ENCODE measurements at regions not wholly inside any gene's neighbourhood (a gene's known extent, or its start where the extent isn't known, plus 50 kb on each side); places are given as distances from the start of the nearest gene placed in this dataset.

GRCh38 chr5:15034379-15034778 lies 162.8 kb upstream of the ANKH start:
- DNase-seq (ENCODE audit: low read depth, low spot score) = no peak
- Histone ChIP-seq H3K27ac (ENCODE audit: insufficient read depth, low read depth, low read length) (no peak overlapping the region), H3K9ac (replicated peaks; ENCODE audit: extremely low read depth, insufficient read depth, low read length) (no peak overlapping the region), H4K20me1 (replicated peaks; ENCODE audit: control insufficient read depth, extremely low read depth, insufficient read depth, low read length) (no peaks in the 10 kb centered on the region), H2AFZ (ENCODE audit: low read depth, low read length) (no peak overlapping the region), H3K4me2 (ENCODE audit: insufficient read depth, low read length) (no peak overlapping the region), H3K36me3 (ENCODE audit: control insufficient read depth in 2 of 2, extremely low read depth in 1 of 2, insufficient read depth in 2 of 2, low read length in 2 of 2) (no peaks in the 10 kb centered on the region), H3K4me1 (ENCODE audit: control insufficient read depth, extremely low read depth, insufficient read depth, low read length) (no peaks in the 10 kb centered on the region), H3K9me1 (replicated peaks; ENCODE audit: control insufficient read depth, extremely low read depth, insufficient read depth, low read length) (no peaks in the 10 kb centered on the region), H3K9me3 (replicated peaks; ENCODE audit: control insufficient read depth, insufficient read depth, low read length) (no peaks in the 10 kb centered on the region), H3K4me3 (replicated peaks in 1 of 3; ENCODE audit: insufficient read depth in 1 of 3, low read depth in 1 of 3, low read length in 3 of 3) (no peak overlapping the region), H3K27me3 (ENCODE audit: control insufficient read depth in 2 of 2, insufficient read depth in 2 of 2, low read length in 2 of 2) (peaks cover 2% of the 10 kb centered on the region in 2 experiments), H3K79me2 (ENCODE audit: control insufficient read depth, insufficient read depth, low read length) (no peaks in the 10 kb centered on the region)
- intact Hi-C loops (cut with micrococcal nuclease) (no loop called here), dilution Hi-C loops (cut with MboI; ENCODE audit: extremely low pct_ligation_motif_present, low sequenced_read_pairs) (no loop called here)
- POLR2A ChIA-PET = no interaction called here
- no TSS peak for BruUV-seq (replicated peaks)
- TF ChIP-seq MAX (IDR thresholded peaks at IDR 0.05; ENCODE audit: insufficient read depth, insufficient read length) (no peak), POLR2A (IDR thresholded peaks at IDR 0.05; ENCODE audit: low read depth, low read length) (no peak), JUN (IDR thresholded peaks at IDR 0.05; ENCODE audit: borderline replicate concordance, insufficient read depth, insufficient read length, low read depth) (no peak), FOS (IDR thresholded peaks at IDR 0.05; ENCODE audit: borderline replicate concordance, insufficient read depth, low read length) (no peak)
- CTCF ChIA-PET = no interaction called here
- FAIRE-seq = no peak

GRCh38 chr5:15031180-15031579 lies 159.6 kb upstream of the ANKH start:
- Histone ChIP-seq H3K27me3 (ENCODE audit: control insufficient read depth in 2 of 2, insufficient read depth in 2 of 2, low read length in 2 of 2) (peaks cover 2 to 6% of the 10 kb centered on the region in 2 experiments), H3K9ac (replicated peaks; ENCODE audit: extremely low read depth, insufficient read depth, low read length) (no peak overlapping the region), H3K9me3 (replicated peaks; ENCODE audit: control insufficient read depth, insufficient read depth, low read length) (no peaks in the 10 kb centered on the region), H3K79me2 (ENCODE audit: control insufficient read depth, insufficient read depth, low read length) (no peaks in the 10 kb centered on the region), H3K4me2 (ENCODE audit: insufficient read depth, low read length) (no peak overlapping the region), H3K36me3 (ENCODE audit: control insufficient read depth in 2 of 2, extremely low read depth in 1 of 2, insufficient read depth in 2 of 2, low read length in 2 of 2) (no peaks in the 10 kb centered on the region), H3K4me1 (ENCODE audit: control insufficient read depth, extremely low read depth, insufficient read depth, low read length) (no peaks in the 10 kb centered on the region), H3K27ac (ENCODE audit: insufficient read depth, low read depth, low read length) (no peak overlapping the region), H3K4me3 (replicated peaks in 1 of 3; ENCODE audit: insufficient read depth in 1 of 3, low read depth in 1 of 3, low read length in 3 of 3) (no peak overlapping the region), H2AFZ (ENCODE audit: low read depth, low read length) (no peak overlapping the region), H3K9me1 (replicated peaks; ENCODE audit: control insufficient read depth, extremely low read depth, insufficient read depth, low read length) (no peaks in the 10 kb centered on the region), H4K20me1 (replicated peaks; ENCODE audit: control insufficient read depth, extremely low read depth, insufficient read depth, low read length) (no peaks in the 10 kb centered on the region)
- dilution Hi-C loops (cut with MboI; ENCODE audit: extremely low pct_ligation_motif_present, low sequenced_read_pairs) = no loop called here
- ChIA-PET CTCF (interaction anchor here (1.0 to 1.2 kb wide), 2 partner anchors 346 to 1247 kb away, joined by 3 to 4 read pairs; no protein-coding TSS in a partner anchor), POLR2A (no interaction called here)
- intact Hi-C loops (cut with micrococcal nuclease) = no loop called here
- DNase-seq (ENCODE audit: low read depth, low spot score) (no peak), FAIRE-seq (no peak)
- BruUV-seq (replicated peaks) = no TSS peak
- TF ChIP-seq MAX (IDR thresholded peaks at IDR 0.05; ENCODE audit: insufficient read depth, insufficient read length) = no peak
- TF ChIP-seq POLR2A (IDR thresholded peaks at IDR 0.05; ENCODE audit: low read depth, low read length) = no peak

Measured in endothelial cell of umbilical vein (primary cell).